GM12878 (cell line): ENCODE measurements at regions not wholly inside any gene's neighbourhood (a gene's known extent, or its start where the extent isn't known, plus 50 kb on each side); places are given as distances from the start of the nearest gene placed in this dataset.

ENCODE experiments used
- ATAC-seq: fragments of 200-7000 bp; cut with Tn5 transposase; 3 replicates; pipeline ENCODE4 v1.9.1; 2020; ENCODE audit warnings: mild to moderate bottlenecking, moderate library complexity
- BruUV-seq: library from RNA; stranded (reverse); fragments of 400-500 nt; replicated peaks from 2 replicates; lab custom pipeline; 2021; lab: Mats Ljungman, UMichigan
- CTCF ChIA-PET: fragments of 300-600 bp; sonication (Branson Sonifier 250); formaldehyde crosslinking; extraction: SDS; loops from one replicate; lab custom pipeline; 2021; ENCODE audit warnings: inconsistent platforms; lab: Yijun Ruan, JAX
- POLR2A ChIA-PET: fragments of 350-600 bp; formaldehyde crosslinking; extraction: SDS; loops from one replicate; lab custom pipeline; 2021; ENCODE audit warnings: inconsistent platforms; lab: Charles Lee
- RAD21 ChIA-PET: fragments of 300-600 bp; sonication (Branson Sonifier 250); formaldehyde crosslinking; loops from one replicate; lab custom pipeline; 2023; ENCODE audit warnings: antibody characterized with exemption; ENCODE audit not compliant: unreplicated experiment; lab: Charles Lee
- SMC1A ChIA-PET: fragments of 300-600 bp; sonication (Branson Sonifier 250); formaldehyde crosslinking; loops from one replicate; lab custom pipeline; 2023; ENCODE audit not compliant: unreplicated experiment, uncharacterized antibody; lab: Charles Lee
- DNase-seq: peaks from one replicate; pipeline ENCODE4 v3.0.0-alpha.2; 2011; ENCODE audit warnings: low read depth, low spot score
- FAIRE-seq: peaks from 3 replicates; lab custom pipeline; 2011; peaks lifted over from hg19 to GRCh38; lab: Jason Lieb, UNC
- H2AFZ ChIP-seq: 2 replicates; pipeline ENCODE4 v1.6.0; 2011; ENCODE audit warnings: low read depth, low read length, control low read depth; ENCODE audit not compliant: control insufficient read depth
- H3K27ac ChIP-seq: 2 replicates; pipeline ENCODE4 v1.5.1; 2011; ENCODE audit warnings: control low read depth; ENCODE audit not compliant: control insufficient read depth, insufficient read depth
- H3K27me3 ChIP-seq, 2 experiments: replicated peaks in 1 of 2; 2 replicates each; pipeline versions ENCODE4 v1.6.0 to v1.6.1; 2011; ENCODE audit warnings: low read length in 1 of 2; ENCODE audit not compliant: control insufficient read depth in 2 of 2, insufficient read depth in 2 of 2
- H3K36me3 ChIP-seq, 2 experiments: 2 replicates each; pipeline ENCODE4 v1.5.1; 2011; ENCODE audit warnings: low read length in 1 of 2; ENCODE audit not compliant: control insufficient read depth in 2 of 2, insufficient read depth in 2 of 2
- H3K4me1 ChIP-seq: 2 replicates; pipeline ENCODE4 v1.6.1; 2011; ENCODE audit warnings: mild to moderate bottlenecking, low read length, moderate library complexity, mixed read lengths; ENCODE audit not compliant: control insufficient read depth, insufficient read depth
- H3K4me2 ChIP-seq: 2 replicates; pipeline ENCODE4 v1.6.0; 2011; ENCODE audit warnings: control low read depth; ENCODE audit not compliant: control insufficient read depth, insufficient read depth
- H3K4me3 ChIP-seq: fragments of 200-600 bp; sonication (generic); 2 replicates; pipeline ENCODE4 v1.5.1; 2016
- H3K79me2 ChIP-seq: 2 replicates; pipeline ENCODE4 v1.6.0; 2011; ENCODE audit warnings: low read length; ENCODE audit not compliant: control insufficient read depth, insufficient read depth
- H3K9ac ChIP-seq: 2 replicates; pipeline ENCODE4 v1.8.0; 2011; ENCODE audit warnings: low read length, control low read depth, mixed read lengths; ENCODE audit not compliant: control insufficient read depth, insufficient read depth
- H3K9me3 ChIP-seq: replicated peaks from 3 replicates; pipeline ENCODE4 v1.5.1; 2011; ENCODE audit warnings: mild to moderate bottlenecking, low read length; ENCODE audit not compliant: control insufficient read depth, insufficient read depth
- H4K20me1 ChIP-seq: 2 replicates; pipeline ENCODE4 v1.6.0; 2011; ENCODE audit not compliant: control insufficient read depth, insufficient read depth
- ATF7 ChIP-seq: fragments of 450-650 bp; IDR thresholded peaks from 2 replicates; pipeline ENCODE4 v1.6.1; 2016; ENCODE audit warnings: low read depth, mild to moderate bottlenecking
- BMI1 ChIP-seq: fragments of 450-650 bp; IDR thresholded peaks from 2 replicates; pipeline ENCODE4 v1.6.1; 2016; ENCODE audit warnings: mild to moderate bottlenecking, moderate library complexity, borderline replicate concordance
- GATAD2B ChIP-seq: fragments of 450-650 bp; conservative IDR thresholded peaks from 2 replicates; pipeline ENCODE4 v1.6.1; 2017; ENCODE audit warnings: low read depth, mild to moderate bottlenecking, moderate library complexity
- IKZF1 ChIP-seq: fragments of 450-650 bp; conservative IDR thresholded peaks from 2 replicates; pipeline ENCODE4 v1.6.1; 2017; ENCODE audit warnings: antibody characterized with exemption, mild to moderate bottlenecking
- MXI1 ChIP-seq: fragments of 150-350 bp; IDR thresholded peaks from 2 replicates; pipeline ENCODE4 v1.6.1; 2011; ENCODE audit warnings: low read depth, mild to moderate bottlenecking, inconsistent platforms, low read length, improper control_type of control experiment
- POU2F2 ChIP-seq: IDR thresholded peaks from 3 replicates; pipeline ENCODE4 v1.6.1; 2011; ENCODE audit warnings: low read depth, mild to moderate bottlenecking, low read length, borderline replicate concordance
- RFX5 ChIP-seq: IDR thresholded peaks from 2 replicates; pipeline ENCODE4 v1.6.1; 2011; ENCODE audit warnings: low read depth, low read length, improper control_type of control experiment
- SMAD1 ChIP-seq: fragments of 450-650 bp; IDR thresholded peaks from 2 replicates; pipeline ENCODE4 v1.6.1; 2018; ENCODE audit warnings: mild to moderate bottlenecking, low read depth; ENCODE audit not compliant: partially characterized antibody
- SREBF1 ChIP-seq: IDR thresholded peaks from 2 replicates; pipeline ENCODE4 v1.6.1; 2012; ENCODE audit warnings: mild to moderate bottlenecking, low read length
- SRF ChIP-seq, 2 experiments: IDR thresholded peaks; 2 replicates each; pipeline ENCODE4 v1.6.1; 2011; ENCODE audit warnings: low read depth in 2 of 2, low read length in 2 of 2, mild to moderate bottlenecking in 1 of 2, moderate library complexity in 1 of 2
- ZNF24 ChIP-seq: fragments of 450-650 bp; IDR thresholded peaks from 2 replicates; pipeline ENCODE4 v1.6.1; 2017; ENCODE audit warnings: antibody characterized with exemption, mild to moderate bottlenecking
- ZZZ3 ChIP-seq: IDR thresholded peaks from 2 replicates; pipeline ENCODE4 v1.6.1; 2011; ENCODE audit warnings: low read depth; ENCODE audit not compliant: control insufficient read depth, insufficient read length
- WGBS: methylation state at CpG from one replicate; pipeline ENCODE4 v1.1.6; 2016; ENCODE audit warnings: low lambda C conversion rate; ENCODE audit not compliant: insufficient replicate concordance, insufficient coverage; ENCODE audit errors: missing lambda C conversion rate; 5-methylcytosine and 5-hydroxymethylcytosine counted together
- in situ Hi-C: fragments of 300-500 bp; cut with MboI; formaldehyde crosslinking; loops from 9 replicates; pipeline ENCODE4 v1.14.3; 2018; ENCODE audit warnings: mixed read lengths
- intact Hi-C: fragments of 100-400 bp; cut with micrococcal nuclease; formaldehyde crosslinking; loops from one replicate; pipeline ENCODE4 v1.14.2; 2022; ENCODE audit not compliant: unreplicated experiment
- TF ChIP-seq, protein P1 (sequence below): fragments of 450-650 bp; IDR thresholded peaks from 2 replicates; pipeline ENCODE4 v1.6.1; 2016; ENCODE audit warnings: mild to moderate bottlenecking, moderate library complexity, borderline replicate concordance
- TF ChIP-seq, protein P2 (sequence below): IDR thresholded peaks from 2 replicates; pipeline ENCODE4 v1.6.1; 2012; ENCODE audit warnings: low read depth, low read length, improper control_type of control experiment
- TF ChIP-seq, protein P3 (sequence below): IDR thresholded peaks from 2 replicates; pipeline ENCODE4 v1.6.1; 2012; ENCODE audit warnings: low read depth, low read length, improper control_type of control experiment

DNA sequence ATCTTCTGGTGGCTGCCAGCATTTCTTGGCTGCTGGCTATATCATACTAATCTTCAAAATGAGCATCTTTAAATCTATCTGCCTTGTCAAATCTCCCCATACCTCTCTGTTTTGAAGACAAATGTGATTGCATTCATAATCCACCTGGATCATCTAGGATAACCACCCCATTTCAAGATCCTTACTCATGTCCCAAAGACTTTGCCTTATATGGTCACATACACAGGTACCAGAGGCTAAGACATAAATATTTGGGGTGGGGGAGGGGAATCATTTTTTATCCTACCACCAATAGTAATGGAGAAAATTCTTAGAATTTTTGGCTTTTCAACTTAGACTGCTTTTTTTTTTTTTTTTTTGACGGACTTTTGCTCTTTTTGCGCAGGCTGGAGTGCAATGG is 970.8 kb downstream of the PLOD2 start:
- no peak overlapping the region for H3K4me3 ChIP-seq
- intact Hi-C loops (no loop called here), in situ Hi-C loops (no loop called here)
- ChIA-PET SMC1A (no interaction called here), CTCF (no interaction called here), RAD21 (no interaction called here), POLR2A (no interaction called here)
- ATAC-seq (no peak), DNase-seq (no peak), FAIRE-seq (no peak)
- H3K27me3 ChIP-seq, result no peaks in the 10 kb centered on the region
- H3K9me3 ChIP-seq, result no peaks in the 10 kb centered on the region
- no peak overlapping the region for H3K9ac ChIP-seq
- no peaks in the 10 kb centered on the region for H4K20me1 ChIP-seq
- H3K79me2 ChIP-seq, result no peaks in the 10 kb centered on the region
- H3K4me1 ChIP-seq, result no peaks in the 10 kb centered on the region
- H3K27ac ChIP-seq, result no peak overlapping the region
- no peak overlapping the region for H2AFZ ChIP-seq
- H3K36me3 ChIP-seq, result no peaks in the 10 kb centered on the region
- WGBS, result 100% methylated on average over 1 of the region's 2 CpGs
- H3K4me2 ChIP-seq, result no peak overlapping the region
- TF ChIP-seq ATF7 (no peak), ZZZ3 (no peak), RFX5 (no peak), POU2F2 (no peak)
- no TSS peak for BruUV-seq

DNA sequence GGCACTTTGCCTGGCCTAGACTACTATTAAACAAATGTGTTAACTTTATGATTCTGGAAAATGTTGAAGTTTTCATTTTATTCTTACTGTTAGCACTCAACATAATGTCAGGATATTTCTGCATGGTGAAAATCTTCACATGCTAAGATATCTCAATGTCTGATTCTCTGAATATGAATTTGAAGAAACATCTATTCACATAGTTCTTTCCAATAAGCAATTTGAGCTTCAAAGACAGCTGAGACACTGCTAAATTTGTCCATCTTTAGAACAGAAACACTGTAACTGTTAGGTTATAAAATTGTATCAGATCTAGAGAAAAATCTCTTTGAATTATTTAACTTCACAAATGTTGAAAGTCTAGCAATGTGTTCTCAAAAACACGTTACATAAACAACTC is 970.2 kb downstream of the PLOD2 start:
- H3K27me3 ChIP-seq, result no peaks in the 10 kb centered on the region
- intact Hi-C loops (no loop called here), in situ Hi-C loops (no loop called here)
- H3K4me2 ChIP-seq, result no peak overlapping the region
- CTCF ChIA-PET, result no interaction called here
- 0% methylated on average over 1 of the region's 1 CpG for WGBS
- no peaks in the 10 kb centered on the region for H3K36me3 ChIP-seq
- RAD21 ChIA-PET, result no interaction called here
- POLR2A ChIA-PET, result no interaction called here
- no peak overlapping the region for H3K9ac ChIP-seq
- no TSS peak for BruUV-seq
- H3K9me3 ChIP-seq, result no peaks in the 10 kb centered on the region
- ATAC-seq, result no peak
- H3K4me3 ChIP-seq, result no peak overlapping the region
- no peak overlapping the region for H3K27ac ChIP-seq
- no peaks in the 10 kb centered on the region for H4K20me1 ChIP-seq
- no peak for FAIRE-seq
- H2AFZ ChIP-seq, result no peak overlapping the region
- no peaks in the 10 kb centered on the region for H3K79me2 ChIP-seq
- no peak for DNase-seq
- SMC1A ChIA-PET, result interaction anchor here (1.1 kb wide), 1 partner anchor 29 kb away, joined by 3 read pairs; no protein-coding TSS in a partner anchor
- no peaks in the 10 kb centered on the region for H3K4me1 ChIP-seq
- TF ChIP-seq, protein P1, sequence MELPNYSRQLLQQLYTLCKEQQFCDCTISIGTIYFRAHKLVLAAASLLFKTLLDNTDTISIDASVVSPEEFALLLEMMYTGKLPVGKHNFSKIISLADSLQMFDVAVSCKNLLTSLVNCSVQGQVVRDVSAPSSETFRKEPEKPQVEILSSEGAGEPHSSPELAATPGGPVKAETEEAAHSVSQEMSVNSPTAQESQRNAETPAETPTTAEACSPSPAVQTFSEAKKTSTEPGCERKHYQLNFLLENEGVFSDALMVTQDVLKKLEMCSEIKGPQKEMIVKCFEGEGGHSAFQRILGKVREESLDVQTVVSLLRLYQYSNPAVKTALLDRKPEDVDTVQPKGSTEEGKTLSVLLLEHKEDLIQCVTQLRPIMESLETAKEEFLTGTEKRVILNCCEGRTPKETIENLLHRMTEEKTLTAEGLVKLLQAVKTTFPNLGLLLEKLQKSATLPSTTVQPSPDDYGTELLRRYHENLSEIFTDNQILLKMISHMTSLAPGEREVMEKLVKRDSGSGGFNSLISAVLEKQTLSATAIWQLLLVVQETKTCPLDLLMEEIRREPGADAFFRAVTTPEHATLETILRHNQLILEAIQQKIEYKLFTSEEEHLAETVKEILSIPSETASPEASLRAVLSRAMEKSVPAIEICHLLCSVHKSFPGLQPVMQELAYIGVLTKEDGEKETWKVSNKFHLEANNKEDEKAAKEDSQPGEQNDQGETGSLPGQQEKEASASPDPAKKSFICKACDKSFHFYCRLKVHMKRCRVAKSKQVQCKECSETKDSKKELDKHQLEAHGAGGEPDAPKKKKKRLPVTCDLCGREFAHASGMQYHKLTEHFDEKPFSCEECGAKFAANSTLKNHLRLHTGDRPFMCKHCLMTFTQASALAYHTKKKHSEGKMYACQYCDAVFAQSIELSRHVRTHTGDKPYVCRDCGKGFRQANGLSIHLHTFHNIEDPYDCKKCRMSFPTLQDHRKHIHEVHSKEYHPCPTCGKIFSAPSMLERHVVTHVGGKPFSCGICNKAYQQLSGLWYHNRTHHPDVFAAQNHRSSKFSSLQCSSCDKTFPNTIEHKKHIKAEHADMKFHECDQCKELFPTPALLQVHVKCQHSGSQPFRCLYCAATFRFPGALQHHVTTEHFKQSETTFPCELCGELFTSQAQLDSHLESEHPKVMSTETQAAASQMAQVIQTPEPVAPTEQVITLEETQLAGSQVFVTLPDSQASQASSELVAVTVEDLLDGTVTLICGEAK, result no peak
- TF ChIP-seq SREBF1 (no peak), SRF (IDR thresholded peaks at IDR 0.05; ENCODE audit: low read depth in 2 of 2, low read length in 2 of 2) (no peak), MXI1 (no peak), ZNF24 (no peak), RFX5 (no peak), GATAD2B (no peak), BMI1 (no peak), SMAD1 (no peak), IKZF1 (no peak)
- TF ChIP-seq, protein P2, sequence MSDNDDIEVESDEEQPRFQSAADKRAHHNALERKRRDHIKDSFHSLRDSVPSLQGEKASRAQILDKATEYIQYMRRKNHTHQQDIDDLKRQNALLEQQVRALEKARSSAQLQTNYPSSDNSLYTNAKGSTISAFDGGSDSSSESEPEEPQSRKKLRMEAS, result no peak
- TF ChIP-seq, protein P3, sequence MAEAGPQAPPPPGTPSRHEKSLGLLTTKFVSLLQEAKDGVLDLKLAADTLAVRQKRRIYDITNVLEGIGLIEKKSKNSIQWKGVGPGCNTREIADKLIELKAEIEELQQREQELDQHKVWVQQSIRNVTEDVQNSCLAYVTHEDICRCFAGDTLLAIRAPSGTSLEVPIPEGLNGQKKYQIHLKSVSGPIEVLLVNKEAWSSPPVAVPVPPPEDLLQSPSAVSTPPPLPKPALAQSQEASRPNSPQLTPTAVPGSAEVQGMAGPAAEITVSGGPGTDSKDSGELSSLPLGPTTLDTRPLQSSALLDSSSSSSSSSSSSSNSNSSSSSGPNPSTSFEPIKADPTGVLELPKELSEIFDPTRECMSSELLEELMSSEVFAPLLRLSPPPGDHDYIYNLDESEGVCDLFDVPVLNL, result no peak
